ENCODE measurements at regions not wholly inside any gene's neighbourhood (a gene's known extent, or its start where the extent isn't known, plus 50 kb on each side); places are given as distances from the start of the nearest gene placed in this dataset.

GRCh38 chr13:112124141-112124540 is 57.2 kb downstream of the SOX1 start:
- DNase-seq (ENCODE audit: low spot score) = no peak

- no peak for DNase-seq (ENCODE audit: low spot score)
Observed at GRCh38 chr13:112127564-112128330, 60.8 kb downstream of the SOX1 start.

DNA sequence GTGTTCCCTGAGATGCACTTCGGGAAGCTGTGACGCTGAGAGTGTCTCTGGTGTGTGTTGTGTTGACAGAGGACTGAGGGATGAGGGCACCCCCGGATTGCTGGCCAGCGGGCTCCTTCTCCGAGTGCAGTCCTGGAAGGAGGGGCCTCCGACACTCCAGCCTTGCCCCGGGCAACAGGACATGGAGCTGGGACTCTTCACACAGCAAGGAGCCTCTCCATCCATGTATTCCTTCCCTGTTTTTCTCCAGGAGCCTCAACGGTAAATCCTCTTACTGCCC is 61.3 kb downstream of the SOX1 start:
- DNase-seq (ENCODE audit: low spot score) = no peak

- DNase-seq (ENCODE audit: low spot score) = no peak
Observed at GRCh38 chr13:112130418-112130817, 63.5 kb downstream of the SOX1 start.

DNA sequence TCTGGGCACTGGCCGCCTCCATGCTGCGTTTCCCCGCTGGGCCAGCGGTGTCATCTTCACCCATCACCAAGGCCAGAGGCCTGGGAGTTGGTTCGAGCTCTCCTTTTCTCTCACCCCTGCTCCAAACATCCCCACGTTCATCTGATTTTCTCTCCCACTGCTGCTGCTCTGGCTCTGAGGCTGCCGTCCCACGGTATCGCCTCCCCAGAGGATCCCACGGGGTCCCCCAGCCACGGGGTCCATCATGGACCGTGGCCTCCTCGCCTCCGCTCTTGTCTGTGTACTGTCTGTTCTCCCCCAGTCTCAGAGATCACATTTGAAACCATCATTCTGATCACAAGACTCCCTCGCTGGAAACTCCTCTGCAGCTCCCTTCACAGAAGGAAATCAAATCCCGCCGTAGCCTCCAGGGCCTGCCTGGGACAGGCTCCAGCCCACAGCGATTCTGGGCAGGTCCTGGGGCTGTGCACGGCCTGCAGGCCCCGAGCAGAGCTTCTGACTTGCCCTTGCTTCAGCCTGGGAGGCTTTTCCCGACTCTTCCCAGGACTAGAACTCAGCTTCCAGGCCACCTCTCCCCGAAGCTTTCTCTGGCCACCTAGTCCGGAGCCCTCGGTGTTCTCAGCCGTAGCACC is 64.2 kb downstream of the SOX1 start:
- DNase-seq (ENCODE audit: low spot score) = no peak

GRCh38 chr13:112131713-112132113 is 64.8 kb downstream of the SOX1 start:
- DNase-seq (ENCODE audit: low spot score) = no peak

GRCh38 chr13:112132142-112132541 is 65.2 kb downstream of the SOX1 start:
- DNase-seq (ENCODE audit: low spot score) = no peak

GRCh38 chr13:112132619-112133018 is 65.7 kb downstream of the SOX1 start:
- no peak for DNase-seq (ENCODE audit: low spot score)

DNA sequence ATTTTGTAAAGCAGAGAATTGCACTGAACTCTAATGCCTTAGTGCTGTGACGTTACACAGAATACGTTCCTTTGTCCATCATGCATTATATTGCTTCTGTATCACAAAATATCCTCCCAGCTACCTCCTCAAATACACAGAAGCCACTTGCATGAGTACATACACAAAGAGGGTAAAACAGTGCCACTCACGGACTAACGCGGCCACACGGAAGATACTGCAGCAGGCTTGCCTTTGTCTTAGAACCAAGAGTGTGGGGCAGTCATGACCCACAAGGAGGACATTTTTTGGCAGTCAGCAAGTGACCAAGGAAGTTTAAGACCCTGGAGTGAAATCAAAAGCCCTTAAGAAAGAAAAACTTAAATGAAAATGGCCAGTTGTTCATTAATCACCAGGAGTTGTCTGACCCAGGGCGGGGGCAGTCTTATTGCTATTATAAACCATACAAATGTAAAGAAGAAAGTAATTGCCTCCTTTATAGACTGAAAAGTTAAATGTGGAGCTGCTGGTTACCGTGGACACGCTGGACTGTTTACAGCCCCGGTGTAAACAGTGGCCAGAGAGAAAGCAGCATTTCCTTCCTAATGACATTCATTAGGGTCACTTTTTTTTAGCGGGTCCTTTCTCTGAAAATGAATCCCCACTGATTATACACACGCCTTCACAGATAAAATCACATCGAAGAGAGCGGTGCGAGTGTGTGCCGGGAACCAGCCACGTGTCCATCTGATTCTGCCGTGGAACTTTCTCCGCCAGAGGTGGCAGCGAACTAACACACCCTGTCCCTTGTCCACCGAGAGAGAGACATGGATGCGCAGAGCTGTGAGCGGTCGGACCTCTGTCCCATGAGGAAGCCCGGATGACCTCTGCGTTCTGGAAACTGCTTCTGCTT is 66.8 kb downstream of the SOX1 start:
- no peak for DNase-seq (ENCODE audit: low spot score)

DNA sequence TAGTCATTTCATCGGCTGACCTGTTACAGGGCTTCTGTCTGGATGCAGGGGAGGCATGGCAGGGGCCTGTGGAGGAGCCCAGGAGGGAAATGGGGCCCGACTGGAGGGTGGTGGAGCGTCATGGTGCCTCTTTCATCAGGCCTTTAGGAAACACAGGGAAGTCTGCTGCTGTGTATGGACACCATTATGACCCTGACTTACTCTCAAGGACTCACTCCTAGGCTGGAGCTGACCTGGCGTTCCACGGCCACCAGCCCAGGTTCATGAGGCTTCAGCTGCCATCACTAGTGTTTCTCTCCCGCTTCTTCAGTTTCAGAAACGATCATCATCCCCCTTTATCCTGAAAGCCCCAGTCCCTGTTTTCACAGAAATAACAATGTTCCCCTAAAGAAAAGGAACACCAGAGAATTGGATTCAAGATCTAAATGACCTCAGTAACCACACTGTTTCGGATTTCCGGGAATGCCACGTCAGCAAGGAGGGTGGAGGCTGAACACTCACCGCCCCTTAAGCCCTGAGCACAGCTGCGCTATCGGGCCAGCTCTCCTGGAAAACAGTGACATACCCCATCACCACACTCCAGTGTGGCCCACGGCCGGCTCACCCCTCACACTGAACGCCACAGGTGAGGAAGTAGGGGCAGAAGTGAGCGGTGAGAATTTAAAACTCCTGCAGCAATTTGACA is 67.6 kb downstream of the SOX1 start:
- DNase-seq (ENCODE audit: low spot score) = no peak

DNA sequence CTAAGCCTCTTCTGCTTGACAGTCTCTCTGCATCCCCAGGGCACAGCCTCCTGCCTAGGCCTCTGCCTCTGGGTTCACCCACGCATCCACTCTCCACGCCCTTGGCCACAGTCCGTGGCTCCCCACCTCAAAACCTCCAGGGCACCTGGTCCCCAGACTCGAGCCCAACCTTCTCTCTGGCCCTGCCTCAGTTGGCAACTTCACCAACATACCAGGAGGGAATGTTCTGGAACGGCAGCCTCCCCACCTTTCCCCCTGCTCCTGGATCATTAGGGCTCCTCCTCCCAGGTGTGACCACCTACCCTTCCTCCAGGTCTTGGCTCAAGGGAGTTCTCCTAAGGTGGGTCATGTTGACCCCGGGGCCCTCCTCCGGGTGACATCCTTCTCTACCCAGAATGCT is 69.1 kb downstream of the SOX1 start:
- no peak for DNase-seq (ENCODE audit: low spot score)

DNA sequence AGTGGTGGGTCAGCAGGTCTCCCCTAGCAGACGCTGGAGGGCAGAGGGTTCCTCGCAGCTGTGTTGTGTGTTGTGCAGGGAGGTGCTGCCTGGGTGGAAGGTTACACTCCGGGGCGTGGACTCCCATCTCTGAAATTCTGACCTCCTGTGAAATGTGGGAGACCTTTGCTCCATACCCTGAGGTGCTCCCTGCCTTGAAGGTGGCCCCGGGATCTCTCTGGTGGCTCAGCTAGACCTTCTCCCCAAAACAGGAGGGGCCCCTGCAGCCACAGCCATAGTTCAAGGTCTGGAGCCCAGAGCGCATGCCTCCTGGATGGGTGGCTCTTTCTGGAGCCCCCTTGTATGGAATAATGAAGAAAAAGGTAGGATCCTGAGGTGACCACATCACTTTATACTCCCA is 70.2 kb downstream of the SOX1 start:
- no peak for DNase-seq (ENCODE audit: low spot score)

DNA sequence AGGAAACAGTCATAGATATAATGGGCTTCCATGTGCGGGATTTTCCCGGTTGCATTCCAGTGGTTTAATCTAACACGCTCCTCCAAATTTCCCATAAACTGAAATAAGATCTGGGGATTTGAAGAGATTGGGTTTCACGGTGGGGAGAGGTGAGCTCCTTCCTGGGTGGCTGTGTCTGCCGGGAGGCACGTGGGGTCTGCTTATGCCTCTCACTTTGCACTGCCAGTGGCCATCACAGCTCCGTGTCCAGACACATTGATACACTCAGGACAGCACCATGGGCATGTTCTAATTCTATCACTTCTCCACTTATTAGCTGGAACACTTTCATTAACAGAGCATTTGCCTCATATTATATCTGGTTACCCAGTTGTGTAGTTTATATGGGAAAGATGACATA is 73.4 kb downstream of the SOX1 start:
- no peak for DNase-seq (ENCODE audit: low spot score)

DNA sequence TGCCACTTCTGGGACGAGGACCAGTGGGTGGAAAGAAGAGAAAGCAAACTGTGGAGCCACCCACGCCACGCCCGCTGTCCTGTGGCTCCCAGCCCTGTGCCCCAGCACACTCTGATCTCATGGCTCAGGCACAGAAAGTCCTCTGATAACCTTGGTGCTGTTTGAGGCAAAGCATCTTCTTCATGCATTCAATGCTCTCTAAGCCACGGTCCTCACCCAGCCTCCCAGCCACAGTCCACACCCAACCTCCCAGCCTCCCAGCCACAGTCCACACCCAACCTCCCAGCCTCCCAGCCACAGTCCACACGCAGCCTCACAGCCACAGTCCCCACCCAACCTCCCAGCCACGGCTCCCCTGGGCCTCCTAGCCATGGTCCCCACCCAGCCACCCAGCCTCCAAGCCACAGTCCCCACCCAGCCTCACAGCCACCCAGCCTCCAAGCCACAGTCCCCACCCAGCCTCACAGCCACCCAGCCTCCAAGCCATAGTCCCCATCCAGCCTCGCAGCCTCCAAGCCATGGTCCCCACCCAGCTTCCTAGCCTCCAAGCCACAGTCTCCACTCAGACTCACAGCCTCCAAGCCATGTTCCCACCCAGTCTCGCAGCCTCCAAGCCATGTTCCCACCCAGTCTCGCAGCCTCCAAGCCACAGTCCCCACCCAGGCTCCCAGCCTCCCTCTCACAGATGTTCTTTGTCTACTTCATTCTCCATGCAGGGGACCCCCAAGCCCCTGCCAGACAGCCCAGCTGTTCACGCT is 74.9 kb downstream of the SOX1 start:
- no peak for DNase-seq (ENCODE audit: low spot score)

GRCh38 chr13:112142401-112142930 is 75.5 kb downstream of the SOX1 start:
- no peak for DNase-seq (ENCODE audit: low spot score)

DNA sequence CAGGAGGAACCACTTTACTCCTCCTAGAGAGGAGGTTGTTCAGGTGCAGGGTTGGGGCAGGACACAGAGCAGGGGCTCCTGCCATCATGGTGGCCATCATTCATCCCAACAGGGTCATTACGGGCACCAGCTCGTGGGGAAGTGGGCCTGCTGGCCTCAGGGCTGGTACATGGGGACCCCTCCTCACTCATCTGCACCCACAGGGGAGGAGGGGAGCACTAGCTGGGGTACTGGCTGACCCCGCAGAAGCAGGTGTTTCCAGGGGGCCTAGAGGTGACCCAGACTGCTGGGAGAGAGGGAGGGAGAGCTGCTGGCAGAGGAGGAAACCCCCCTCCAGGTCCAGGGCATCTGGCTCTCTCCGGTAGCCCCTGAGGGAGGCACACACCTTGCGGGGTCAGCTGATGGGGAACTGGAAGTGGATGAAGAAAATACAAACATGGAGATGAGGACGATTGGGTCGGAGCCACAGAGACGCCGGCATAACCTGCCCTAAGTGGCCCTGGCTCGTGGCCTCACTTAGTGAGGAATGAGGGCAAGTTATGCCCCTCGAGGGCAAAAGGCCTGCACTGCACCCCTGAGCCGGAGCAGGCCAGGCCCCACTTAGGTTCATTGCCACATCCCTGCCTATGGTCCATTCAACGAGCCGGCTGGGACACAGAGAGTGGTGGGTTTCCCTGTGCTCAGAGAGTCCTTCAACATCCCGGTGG is 76.2 kb downstream of the SOX1 start:
- DNase-seq (ENCODE audit: low spot score) = no peak

GRCh38 chr13:112143753-112144615 is 77.0 kb downstream of the SOX1 start:
- DNase-seq (ENCODE audit: low spot score) = no peak

DNA sequence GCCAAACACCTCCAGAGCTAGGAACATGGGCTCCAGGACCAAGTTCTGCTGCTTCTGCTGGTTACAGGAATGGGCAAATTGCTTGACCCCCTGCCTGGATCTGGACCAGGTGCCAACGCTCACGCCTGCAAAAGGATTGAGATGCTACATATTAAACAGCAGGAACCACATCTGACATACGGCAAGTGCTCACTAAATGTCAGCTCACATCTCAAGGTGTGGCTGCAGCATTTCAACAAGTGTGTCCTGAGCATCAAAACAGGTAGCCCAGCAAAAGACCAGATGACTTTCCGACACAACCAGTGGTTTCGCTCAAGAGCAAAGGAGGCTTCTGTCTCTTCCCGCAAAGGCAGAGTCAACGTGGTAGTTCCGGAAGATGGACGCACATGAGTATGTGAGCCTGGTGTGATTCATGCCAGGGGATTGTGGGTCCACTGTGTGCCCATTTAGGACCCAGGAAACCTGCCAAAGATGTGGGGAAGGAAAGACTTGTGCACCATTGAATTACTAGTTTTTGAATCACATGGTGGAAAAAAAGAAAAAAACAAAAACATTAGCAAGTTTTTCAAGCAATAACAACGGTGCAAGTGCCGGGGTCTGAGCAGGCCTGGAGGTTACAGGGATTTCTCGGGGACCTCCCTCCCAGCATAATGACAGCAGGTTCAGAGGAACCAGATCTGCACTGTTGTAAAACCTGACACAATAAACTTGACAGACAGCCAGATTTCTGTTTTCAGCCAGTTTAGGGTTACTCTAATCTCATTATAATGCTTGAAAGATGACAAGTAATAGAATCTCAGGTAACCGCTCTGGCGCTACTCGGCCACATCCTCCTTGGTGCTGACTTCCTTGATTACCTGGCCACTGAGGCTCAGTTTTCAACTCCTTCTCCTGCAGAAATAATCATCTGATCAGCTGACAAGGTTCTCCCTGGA is 77.9 kb downstream of the SOX1 start:
- no peak for DNase-seq (ENCODE audit: low spot score)

All from HuH-7 (cell line).